GM13977 (cell line): ENCODE measurements at regions not wholly inside any gene's neighbourhood (a gene's known extent, or its start where the extent isn't known, plus 50 kb on each side); places are given as distances from the start of the nearest gene placed in this dataset.

Source experiments
- DNase-seq: peaks from one replicate; pipeline ENCODE4 v3.0.0; 2012; ENCODE audit warnings: low spot score
- in situ Hi-C: fragments of 300-500 bp; cut with MboI; formaldehyde crosslinking; loops from one replicate; pipeline ENCODE4 v1.12.0; 2022; ENCODE audit warnings: low sequenced_read_pairs, low pct_unique_long_range_greater_than_20kb, mixed read lengths, inconsistent platforms; ENCODE audit not compliant: unreplicated experiment
- TF ChIP-seq, protein P1 (sequence below): IDR thresholded peaks from 2 replicates; pipeline ENCODE4 v1.5.1; 2012; ENCODE audit warnings: mild to moderate bottlenecking, control low read depth; ENCODE audit not compliant: insufficient read depth; ENCODE audit errors: extremely low read depth, missing control alignments

DNA sequence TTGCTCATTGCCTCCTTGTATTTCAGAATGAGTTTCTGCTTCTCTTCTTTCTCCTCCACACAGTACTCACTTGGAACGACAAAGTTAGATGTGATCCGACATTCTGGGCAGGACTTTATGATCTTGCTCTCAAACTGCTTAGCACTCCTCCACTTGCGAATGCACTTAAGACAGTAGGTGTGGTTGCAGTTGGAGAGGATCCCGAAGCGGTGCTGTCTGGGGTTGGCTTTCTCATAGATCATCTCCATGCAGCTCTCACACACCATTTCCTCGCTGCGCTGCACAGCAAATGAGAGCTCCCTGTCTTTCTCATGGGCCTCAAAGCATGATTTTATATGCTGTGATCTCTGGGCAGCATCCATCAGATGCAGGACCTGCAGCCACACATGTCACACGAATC, 245.7 kb downstream of the C12orf50 start:
- DNase-seq, result no peak

DNA sequence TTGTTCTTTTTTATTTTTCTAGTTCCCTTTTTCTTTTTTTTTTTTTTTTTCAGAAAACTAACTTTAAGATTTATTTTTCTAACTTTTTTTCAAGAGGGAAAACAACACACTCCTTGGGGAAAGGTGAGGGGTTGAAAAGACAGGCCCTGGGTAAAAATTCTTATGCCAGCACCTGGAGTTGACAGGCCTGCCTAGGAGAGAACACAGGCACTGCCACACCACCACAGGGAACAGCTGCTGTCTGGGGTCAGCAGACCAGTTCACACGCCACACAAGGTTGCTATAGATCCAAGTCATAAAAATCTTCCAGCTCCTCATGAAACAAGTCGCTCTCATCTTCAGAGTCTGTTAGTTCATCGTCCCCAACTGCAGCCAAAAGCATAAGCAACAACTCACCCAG, 246.4 kb downstream of the C12orf50 start:
- TF ChIP-seq, protein P1, sequence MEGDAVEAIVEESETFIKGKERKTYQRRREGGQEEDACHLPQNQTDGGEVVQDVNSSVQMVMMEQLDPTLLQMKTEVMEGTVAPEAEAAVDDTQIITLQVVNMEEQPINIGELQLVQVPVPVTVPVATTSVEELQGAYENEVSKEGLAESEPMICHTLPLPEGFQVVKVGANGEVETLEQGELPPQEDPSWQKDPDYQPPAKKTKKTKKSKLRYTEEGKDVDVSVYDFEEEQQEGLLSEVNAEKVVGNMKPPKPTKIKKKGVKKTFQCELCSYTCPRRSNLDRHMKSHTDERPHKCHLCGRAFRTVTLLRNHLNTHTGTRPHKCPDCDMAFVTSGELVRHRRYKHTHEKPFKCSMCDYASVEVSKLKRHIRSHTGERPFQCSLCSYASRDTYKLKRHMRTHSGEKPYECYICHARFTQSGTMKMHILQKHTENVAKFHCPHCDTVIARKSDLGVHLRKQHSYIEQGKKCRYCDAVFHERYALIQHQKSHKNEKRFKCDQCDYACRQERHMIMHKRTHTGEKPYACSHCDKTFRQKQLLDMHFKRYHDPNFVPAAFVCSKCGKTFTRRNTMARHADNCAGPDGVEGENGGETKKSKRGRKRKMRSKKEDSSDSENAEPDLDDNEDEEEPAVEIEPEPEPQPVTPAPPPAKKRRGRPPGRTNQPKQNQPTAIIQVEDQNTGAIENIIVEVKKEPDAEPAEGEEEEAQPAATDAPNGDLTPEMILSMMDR, result no peak
- in situ Hi-C loops, result no loop called here
- no peak for DNase-seq

More for the DNA sequence above, 245.7 kb downstream of the C12orf50 start:
- in situ Hi-C loops, result no loop called here
- TF ChIP-seq, protein P1, result no peak

DNA sequence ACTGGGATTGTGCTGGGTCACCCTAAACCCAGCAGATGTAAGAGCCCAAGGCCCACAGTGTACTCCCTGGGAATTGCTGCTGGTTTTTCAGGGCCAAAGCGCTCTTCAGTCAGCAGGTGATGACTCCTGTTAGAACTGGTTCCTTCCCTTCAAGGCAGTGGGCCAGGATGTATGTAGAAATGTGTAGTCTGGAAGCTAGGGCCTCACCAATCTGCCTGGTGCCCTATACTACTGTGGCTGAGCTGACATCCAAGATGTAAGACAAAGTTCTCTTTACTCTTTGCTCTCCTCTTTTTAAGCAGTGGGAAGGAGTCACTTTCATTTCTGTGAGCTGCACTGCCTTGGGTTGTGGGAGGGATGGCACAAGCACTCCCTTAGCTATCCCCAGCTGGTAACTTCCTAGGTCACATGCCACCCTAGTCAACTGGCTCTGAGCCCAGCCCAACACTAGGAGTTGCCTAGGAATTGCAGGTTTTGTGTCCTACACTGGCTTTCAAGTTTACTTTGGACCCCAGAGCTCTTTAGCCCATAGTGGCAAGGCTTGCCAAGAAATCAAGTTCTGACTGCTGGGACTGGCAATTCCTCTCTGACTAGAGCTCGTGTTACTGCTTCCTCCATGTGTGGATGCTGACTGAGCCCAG, 249.2 kb downstream of the C12orf50 start:
- in situ Hi-C loops, result no loop called here
- TF ChIP-seq, protein P1, result no peak
- DNase-seq, result no peak

DNA sequence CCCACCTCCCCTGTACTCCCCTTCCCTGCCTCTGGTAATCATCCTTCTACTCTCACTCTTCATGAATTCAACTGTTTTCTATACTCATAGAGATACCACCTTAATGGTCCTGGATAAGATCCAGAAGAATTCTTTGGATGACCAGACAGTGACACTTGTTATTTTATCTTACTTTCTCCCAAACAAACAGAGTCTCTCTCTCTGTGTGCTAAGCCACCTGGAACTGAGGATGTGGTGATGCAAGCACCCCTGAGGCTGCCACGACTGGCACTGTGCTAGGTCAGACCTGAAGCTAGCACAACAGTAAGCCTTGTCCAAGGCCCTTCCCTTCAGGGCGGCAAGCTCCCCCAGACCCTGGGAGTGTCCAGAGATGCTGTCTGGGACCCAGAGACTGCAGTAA, 250.2 kb downstream of the C12orf50 start:
- TF ChIP-seq, protein P1, result no peak
- no peak for DNase-seq
- in situ Hi-C loops, result no loop called here

DNA sequence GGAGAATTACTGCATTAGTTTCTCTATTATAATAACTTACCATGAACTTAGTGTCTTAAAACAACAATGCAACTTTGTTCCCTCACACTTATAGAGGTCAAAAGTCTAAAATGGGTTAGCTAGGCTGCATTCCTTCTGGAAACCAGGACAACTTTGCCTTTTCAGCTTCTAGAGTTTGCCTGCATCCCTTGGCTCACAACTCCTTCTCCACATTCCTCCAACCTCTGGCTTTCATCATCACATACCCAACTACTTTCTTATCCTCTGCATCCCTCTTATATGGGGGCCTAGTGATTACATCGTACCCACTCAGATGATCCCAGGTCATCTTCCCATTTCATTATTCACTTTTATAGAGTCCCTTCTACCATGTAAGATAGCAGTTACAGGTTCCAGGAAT, 251.1 kb downstream of the C12orf50 start:
- in situ Hi-C loops, result no loop called here
- DNase-seq, result no peak
- TF ChIP-seq, protein P1, result no peak

DNA sequence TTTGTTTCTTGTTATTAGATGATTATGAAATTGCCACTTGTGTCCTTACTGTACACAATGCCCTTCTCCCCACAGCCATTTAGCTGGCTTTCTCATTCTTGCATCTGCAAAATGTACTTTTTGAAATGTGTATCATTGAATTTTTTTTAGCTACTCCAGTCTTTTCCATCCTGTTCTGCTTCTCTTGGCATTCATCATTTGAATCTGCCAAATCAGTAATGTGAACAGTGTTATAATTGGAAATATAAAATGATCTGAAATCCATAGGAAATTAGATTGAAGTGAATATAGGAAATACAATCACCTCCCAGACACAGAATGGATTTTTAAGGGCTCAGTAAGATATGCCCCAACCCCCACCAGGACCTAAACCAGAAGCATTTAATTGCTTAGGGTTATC, 253.4 kb downstream of the C12orf50 start:
- in situ Hi-C loops, result no loop called here
- no peak for DNase-seq
- TF ChIP-seq, protein P1, result no peak

DNA sequence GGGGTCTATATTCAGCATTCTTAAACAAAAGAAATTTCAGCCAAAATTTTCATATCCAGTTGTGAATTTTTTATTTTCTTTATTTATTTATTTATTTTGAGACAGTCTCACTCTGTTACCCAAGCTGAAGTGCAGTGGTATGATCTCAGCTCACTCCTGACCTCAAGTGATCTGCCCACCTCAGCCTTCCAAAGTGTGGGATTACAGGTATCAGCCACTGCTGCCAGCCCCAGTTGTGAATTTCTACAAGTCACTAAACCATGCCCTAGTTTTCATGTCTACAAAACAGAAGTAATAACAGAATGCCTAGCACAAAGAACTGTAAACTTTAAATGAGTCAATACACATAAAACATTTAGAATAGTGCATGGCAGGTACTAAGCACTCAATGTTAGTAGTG, 254.2 kb downstream of the C12orf50 start:
- in situ Hi-C loops, result no loop called here
- TF ChIP-seq, protein P1, result no peak
- DNase-seq, result no peak
